Neural crest cell (in vitro differentiated cells): ENCODE measurements at regions not wholly inside any gene's neighbourhood (a gene's known extent, or its start where the extent isn't known, plus 50 kb on each side); places are given as distances from the start of the nearest gene placed in this dataset.

Experiments
- DNase-seq: peaks from one replicate; pipeline ENCODE4 v3.0.0; 2021; ENCODE audit warnings: low read depth, mixed read lengths, low spot score
- H3K27ac Mint-ChIP-seq: one replicate; pipeline ENCODE4 v1.8.0; 2021; ENCODE audit warnings: mild to moderate bottlenecking, mixed read lengths; ENCODE audit not compliant: unreplicated experiment
- H3K27me3 Mint-ChIP-seq: 2 replicates; pipeline ENCODE4 v1.8.0; 2021; ENCODE audit warnings: low read depth, mild to moderate bottlenecking, mixed read lengths
- H3K36me3 Mint-ChIP-seq: 2 replicates; pipeline ENCODE4 v1.8.0; 2021; ENCODE audit warnings: low read depth, mild to moderate bottlenecking, mixed read lengths
- H3K4me1 Mint-ChIP-seq: 2 replicates; pipeline ENCODE4 v1.8.0; 2021; ENCODE audit warnings: mixed read lengths
- H3K4me3 Mint-ChIP-seq: one replicate; pipeline ENCODE4 v1.8.0; 2021; ENCODE audit warnings: mild to moderate bottlenecking, mixed read lengths
- H3K9me3 Mint-ChIP-seq: 2 replicates; pipeline ENCODE4 v1.8.0; 2021; ENCODE audit warnings: mixed read lengths
- CTCF ChIP-seq: fragments of 200-600 bp; sonication (generic); conservative IDR thresholded peaks from 2 replicates; pipeline ENCODE4 v1.5.0; 2021; ENCODE audit warnings: antibody characterized with exemption, mild to moderate bottlenecking

DNA sequence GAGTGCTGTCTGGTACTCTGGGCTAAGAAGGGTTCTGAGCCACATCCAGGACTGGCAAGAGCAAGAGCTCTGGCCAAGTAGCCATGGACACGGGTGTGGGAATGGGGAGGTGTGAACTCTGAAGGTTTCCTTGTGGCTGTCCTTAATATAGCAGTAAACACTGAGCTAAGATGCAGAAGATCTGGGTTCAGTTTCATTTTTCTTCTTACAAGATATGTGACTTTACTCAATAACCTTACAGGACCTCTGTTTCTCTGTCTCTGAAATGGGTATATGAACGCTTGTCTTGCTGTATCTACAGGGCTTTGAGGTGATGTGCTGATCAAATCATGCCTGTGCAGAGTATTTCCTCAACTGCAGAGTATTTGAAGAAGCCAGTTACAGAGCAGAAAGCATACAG lies 521.2 kb downstream of the VRK1 start:
- Mint-ChIP-seq H3K27ac (no peak overlapping the region), H3K27me3 (no peaks in the 10 kb centered on the region), H3K4me1 (no peaks in the 10 kb centered on the region), H3K9me3 (peaks cover 5% of the 10 kb centered on the region), H3K36me3 (no peaks in the 10 kb centered on the region), H3K4me3 (no peak overlapping the region)
- TF ChIP-seq CTCF: no peak
- DNase-seq: no peak

DNA sequence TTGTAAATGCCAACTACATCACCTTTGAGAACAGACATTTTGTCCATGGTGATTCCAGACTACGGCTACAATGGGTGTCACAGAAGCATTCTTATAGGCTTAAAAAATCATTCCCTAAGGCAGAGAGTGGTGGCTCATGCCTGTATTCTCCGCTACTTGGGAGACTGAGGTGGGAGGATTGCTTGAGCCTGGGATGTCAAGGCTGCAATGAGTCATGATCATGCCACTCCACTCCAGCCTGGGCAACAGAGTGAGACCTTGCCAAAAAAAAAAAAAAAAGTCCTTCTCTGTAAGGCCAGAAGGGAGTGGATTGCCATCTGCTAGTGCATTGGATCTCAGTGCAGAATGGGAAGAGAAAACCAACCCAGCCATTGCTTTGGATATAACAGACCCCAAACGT lies 522.5 kb downstream of the VRK1 start:
- no peak for DNase-seq
- TF ChIP-seq CTCF: no peak
- Mint-ChIP-seq H3K4me3 (no peak overlapping the region), H3K36me3 (no peaks in the 10 kb centered on the region), H3K4me1 (peaks cover 6% of the 10 kb centered on the region), H3K9me3 (peaks cover 2% of the 10 kb centered on the region), H3K27me3 (no peaks in the 10 kb centered on the region), H3K27ac (no peak overlapping the region)

- H3K4me1 Mint-ChIP-seq: peaks cover 21% of the 10 kb centered on the region
- TF ChIP-seq CTCF: no peak
- DNase-seq: no peak
- H3K36me3 Mint-ChIP-seq: no peaks in the 10 kb centered on the region
- no peak overlapping the region for H3K4me3 Mint-ChIP-seq
- no peaks in the 10 kb centered on the region for H3K27me3 Mint-ChIP-seq
- no peaks in the 10 kb centered on the region for H3K9me3 Mint-ChIP-seq
- no peak overlapping the region for H3K27ac Mint-ChIP-seq
Observed at GRCh38 chr14:97328743-97329142, 531.6 kb downstream of the VRK1 start.

DNA sequence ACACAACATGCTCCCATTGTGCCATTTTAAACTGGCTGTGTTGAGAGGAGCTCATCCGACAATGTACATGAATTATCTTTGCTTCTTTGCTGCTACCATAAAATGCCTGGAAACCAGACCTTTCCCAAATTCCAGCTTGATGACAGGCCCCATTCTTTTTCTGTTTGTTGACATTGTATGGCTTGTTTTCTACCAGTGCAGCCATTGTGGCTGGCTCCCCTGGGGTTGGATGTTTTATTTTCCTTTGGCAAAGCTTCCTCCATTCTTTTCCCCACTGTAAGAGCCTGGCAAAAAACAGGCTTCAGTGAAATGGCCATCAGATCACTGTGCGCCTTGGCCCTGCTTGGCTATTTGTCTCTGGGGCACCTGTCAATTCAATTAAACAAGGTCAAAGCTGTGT lies 532.5 kb downstream of the VRK1 start:
- no peak overlapping the region for H3K27ac Mint-ChIP-seq
- peaks cover 15% of the 10 kb centered on the region for H3K4me1 Mint-ChIP-seq
- no peak for DNase-seq
- H3K36me3 Mint-ChIP-seq: no peaks in the 10 kb centered on the region
- no peak overlapping the region for H3K4me3 Mint-ChIP-seq
- no peaks in the 10 kb centered on the region for H3K27me3 Mint-ChIP-seq
- TF ChIP-seq CTCF: no peak
- no peaks in the 10 kb centered on the region for H3K9me3 Mint-ChIP-seq

DNA sequence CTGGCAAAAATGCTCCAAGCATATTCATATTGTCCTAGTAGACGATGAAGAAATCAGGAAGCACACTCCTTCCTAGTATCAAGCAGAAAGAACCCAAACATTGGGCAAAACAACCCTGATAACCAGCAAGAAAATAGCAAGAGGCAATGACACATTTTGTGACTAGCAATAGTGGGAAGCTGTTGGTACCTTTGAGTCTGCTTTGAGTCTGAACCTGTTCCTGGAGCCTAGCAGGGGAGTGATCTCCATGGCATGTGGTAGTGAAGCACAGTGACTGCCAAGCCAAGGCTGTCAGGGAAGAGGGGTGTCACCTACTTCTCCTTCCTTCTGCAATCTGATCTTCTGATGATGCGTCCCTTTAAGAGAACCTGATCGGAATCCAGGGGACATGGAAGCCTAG lies 533.9 kb downstream of the VRK1 start:
- Mint-ChIP-seq H3K9me3 (no peaks in the 10 kb centered on the region), H3K27ac (no peak overlapping the region), H3K36me3 (no peaks in the 10 kb centered on the region), H3K4me3 (no peak overlapping the region), H3K4me1 (peaks cover 12% of the 10 kb centered on the region), H3K27me3 (no peaks in the 10 kb centered on the region)
- no peak for TF ChIP-seq CTCF
- DNase-seq: no peak

GRCh38 chr14:97331526-97331925 lies 534.3 kb downstream of the VRK1 start:
- no peak overlapping the region for H3K27ac Mint-ChIP-seq
- H3K9me3 Mint-ChIP-seq: no peaks in the 10 kb centered on the region
- no peak for DNase-seq
- TF ChIP-seq CTCF: no peak
- H3K4me1 Mint-ChIP-seq: peaks cover 16% of the 10 kb centered on the region
- H3K36me3 Mint-ChIP-seq: no peaks in the 10 kb centered on the region
- no peak overlapping the region for H3K4me3 Mint-ChIP-seq
- H3K27me3 Mint-ChIP-seq: no peaks in the 10 kb centered on the region
